NCI-H187 treated with DMSO at 0.1 percent for 48 hours (cell line): ENCODE measurements at regions not wholly inside any gene's neighbourhood (a gene's known extent, or its start where the extent isn't known, plus 50 kb on each side); places are given as distances from the start of the nearest gene placed in this dataset.
"Not testable (repeated sequence)": the region's sequence is repeated elsewhere in the genome, so short reads cannot be mapped to it uniquely, and the experiment has no call there.

Experiments used
- DNase-seq: peaks from one replicate; lab custom pipeline; 2025; lab: John Stamatoyannopoulos, UW

- no peak for DNase-seq
Measured at GRCh38 chr2:106292627-106293026, 98.5 kb upstream of the UXS1 start.

- no peak for DNase-seq
Measured at GRCh38 chr2:106288873-106289272, 94.8 kb upstream of the UXS1 start.

GRCh38 chr2:106285237-106285829 lies 91.2 kb upstream of the UXS1 start:
- DNase-seq: no peak

- DNase-seq: no peak
Measured at GRCh38 chr2:106284691-106285202, 90.6 kb upstream of the UXS1 start.

GRCh38 chr2:106284255-106284654 lies 90.2 kb upstream of the UXS1 start:
- DNase-seq: no peak

- peak; percentile 2 for DNase-seq
Measured at GRCh38 chr2:106283228-106284152, 89.4 kb upstream of the UXS1 start.

GRCh38 chr2:106282462-106283170 lies 88.5 kb upstream of the UXS1 start:
- DNase-seq: no peak

- DNase-seq: not testable (repeated sequence)
Measured at GRCh38 chr2:106281907-106282430, 87.9 kb upstream of the UXS1 start.

- no peak for DNase-seq
Measured at GRCh38 chr2:106280722-106281446, 86.8 kb upstream of the UXS1 start.

GRCh38 chr2:106280224-106280623 lies 86.1 kb upstream of the UXS1 start:
- DNase-seq: no peak

GRCh38 chr2:106278112-106278876 lies 84.2 kb upstream of the UXS1 start:
- DNase-seq: no peak

GRCh38 chr2:106277426-106277825 lies 83.3 kb upstream of the UXS1 start:
- no peak for DNase-seq

GRCh38 chr2:106275971-106276370 lies 81.9 kb upstream of the UXS1 start:
- DNase-seq: no peak

GRCh38 chr2:106274668-106275067 lies 80.6 kb upstream of the UXS1 start:
- no peak for DNase-seq

- no peak for DNase-seq
Measured at GRCh38 chr2:106272216-106272807, 78.2 kb upstream of the UXS1 start.

GRCh38 chr2:106270471-106270891 lies 76.4 kb upstream of the UXS1 start:
- no peak for DNase-seq

- no peak for DNase-seq
Measured at GRCh38 chr2:106269591-106270291, 75.6 kb upstream of the UXS1 start.

GRCh38 chr2:106267997-106268396 lies 73.9 kb upstream of the UXS1 start:
- no peak for DNase-seq

- no peak for DNase-seq
Measured at GRCh38 chr2:106261871-106262321, 67.8 kb upstream of the UXS1 start.

- not testable (repeated sequence) for DNase-seq
Measured at GRCh38 chr2:106258859-106259258, 64.8 kb upstream of the UXS1 start.
